RCC 7860 (cell line): ENCODE measurements at regions not wholly inside any gene's neighbourhood (a gene's known extent, or its start where the extent isn't known, plus 50 kb on each side); places are given as distances from the start of the nearest gene placed in this dataset.
"Not testable (repeated sequence)": the region's sequence is repeated elsewhere in the genome, so short reads cannot be mapped to it uniquely, and the experiment has no call there.

Experiments used
- DNase-seq: peaks from one replicate; pipeline ENCODE4 v3.0.0-alpha.2; 2015; ENCODE audit warnings: low spot score
- FAIRE-seq: peaks from 2 replicates; lab custom pipeline; 2012; peaks lifted over from hg19 to GRCh38; lab: Jason Lieb, UNC

- DNase-seq: no peak
- FAIRE-seq: no peak
Observed at GRCh38 chr21:28723646-28724045, 269.0 kb downstream of the LTN1 start.

DNA sequence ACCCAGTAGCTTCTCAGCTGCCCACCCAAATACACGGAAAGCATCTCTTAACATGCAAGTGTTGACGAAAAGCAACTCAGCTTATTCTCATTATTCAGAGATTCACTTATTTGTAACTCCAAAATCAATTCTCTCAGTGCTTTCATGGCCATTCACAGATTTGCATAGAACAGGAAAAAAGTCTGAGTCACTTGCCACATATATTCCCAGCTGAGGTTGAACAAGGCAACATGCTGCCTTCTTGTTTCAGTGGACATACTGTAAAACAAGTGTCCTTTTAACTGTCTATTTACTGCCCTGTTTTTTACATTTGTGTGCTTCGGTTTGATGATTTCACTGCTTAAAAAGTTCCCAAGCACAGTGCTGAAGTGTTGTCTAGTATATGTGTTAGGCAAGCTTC lies 273.0 kb downstream of the LTN1 start:
- DNase-seq: no peak
- FAIRE-seq: no peak

- FAIRE-seq (no peak), DNase-seq (no peak)
Observed at GRCh38 chr21:28714777-28715464, 277.8 kb downstream of the LTN1 start.

DNA sequence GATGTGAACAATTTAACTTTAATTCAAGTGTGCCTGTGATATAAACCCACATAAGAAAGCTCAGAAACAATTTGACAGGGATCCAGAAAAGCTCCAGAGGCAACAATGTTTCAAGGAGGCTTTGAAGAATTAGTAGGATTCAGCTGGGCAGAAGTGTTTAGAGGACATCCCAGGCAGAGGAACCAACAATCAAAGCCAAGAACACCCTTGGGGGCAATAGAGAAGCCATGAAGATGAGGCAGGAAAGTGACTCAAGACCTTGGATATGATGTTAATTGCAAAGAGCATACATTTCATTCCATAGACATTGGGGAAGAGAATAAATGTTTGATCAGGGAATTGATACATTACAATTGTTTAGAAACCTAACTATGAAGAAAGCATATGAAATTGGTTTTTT lies 280.3 kb downstream of the LTN1 start:
- DNase-seq (no peak), FAIRE-seq (no peak)

DNA sequence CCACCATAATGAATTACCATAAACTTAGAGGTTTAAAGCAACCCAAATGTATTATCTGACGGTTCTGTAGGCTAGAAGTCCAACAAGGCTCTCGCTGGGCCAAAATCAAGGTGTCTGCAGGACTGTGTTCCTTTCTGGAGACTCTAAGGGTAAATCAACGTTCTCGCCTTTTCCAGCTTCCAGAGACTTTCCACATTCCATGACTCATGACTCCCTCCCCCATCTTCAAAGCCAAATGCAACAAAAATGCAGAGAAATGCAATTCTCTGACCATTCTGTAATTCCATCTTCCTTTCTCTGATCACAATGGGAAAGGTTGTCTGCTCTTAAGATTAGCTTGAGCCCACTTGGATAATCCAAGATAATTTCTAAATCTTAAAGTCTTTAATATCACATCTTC lies 287.1 kb downstream of the LTN1 start:
- DNase-seq: no peak
- FAIRE-seq: no peak

- no peak for DNase-seq
- FAIRE-seq: no peak
Observed at GRCh38 chr21:28704746-28705145, 287.9 kb downstream of the LTN1 start.

- no peak for DNase-seq
- FAIRE-seq: no peak
Observed at GRCh38 chr21:28703861-28704260, 288.8 kb downstream of the LTN1 start.

DNA sequence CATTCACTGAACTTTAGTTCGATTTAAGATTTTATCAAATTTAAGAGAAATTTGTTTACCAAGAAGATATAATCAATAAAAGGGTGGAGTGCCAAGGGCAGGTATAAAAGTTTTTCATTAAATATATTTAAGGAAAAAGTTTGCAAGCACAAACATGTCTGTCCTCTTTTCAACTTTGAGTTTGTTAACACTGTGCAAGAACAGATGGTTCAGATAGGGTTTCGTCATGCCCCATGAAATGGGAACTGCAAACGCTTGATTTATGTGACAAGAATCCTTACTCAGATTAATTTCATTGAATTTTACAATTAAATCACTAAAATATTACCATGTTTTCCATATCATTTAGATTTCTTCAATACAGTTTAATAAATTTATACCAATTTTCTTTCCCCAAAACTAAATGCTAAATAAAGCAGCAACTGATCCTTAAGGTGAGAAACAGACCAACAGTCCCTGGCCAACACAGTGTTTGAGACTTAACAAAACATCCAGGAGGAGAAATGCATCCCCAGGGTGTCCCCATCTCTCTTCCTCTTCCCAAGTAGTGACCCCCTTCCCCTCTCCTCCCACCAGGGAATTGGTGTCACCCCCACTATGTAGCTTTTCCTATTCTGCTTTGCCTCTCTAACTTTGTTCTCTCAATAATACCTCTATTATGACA lies 292.9 kb downstream of the LTN1 start:
- DNase-seq: no peak
- no peak for FAIRE-seq

GRCh38 chr21:28699186-28699585 lies 293.5 kb downstream of the LTN1 start:
- DNase-seq (no peak), FAIRE-seq (no peak)

DNA sequence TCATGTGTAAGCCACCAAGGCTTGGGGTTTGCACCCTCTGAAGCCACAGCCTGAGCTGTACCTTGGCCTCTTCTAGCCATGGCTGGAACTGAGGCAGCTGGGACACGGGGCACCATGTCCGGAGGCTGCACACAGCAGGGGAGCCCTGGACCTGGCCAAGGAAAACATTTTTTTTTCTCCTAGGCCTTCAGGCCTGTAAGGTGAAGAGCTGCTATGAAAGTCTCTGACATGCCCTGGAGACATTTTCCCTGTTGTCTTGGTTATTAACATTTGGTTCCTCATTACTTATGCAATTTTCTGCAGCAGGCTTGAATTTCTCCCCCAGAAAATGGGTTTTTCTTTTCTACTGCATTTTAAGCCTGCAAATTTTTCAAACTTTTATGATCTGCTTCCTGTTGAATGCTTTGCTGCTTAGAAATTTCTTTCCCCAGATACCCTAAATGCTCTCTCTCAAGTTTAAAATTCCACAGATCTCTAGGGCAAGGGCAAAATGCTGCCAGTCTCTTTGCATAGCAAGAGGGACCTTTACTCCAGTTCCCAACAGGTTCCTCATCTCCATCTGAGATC lies 295.8 kb downstream of the LTN1 start:
- DNase-seq: no peak
- FAIRE-seq: no peak

DNA sequence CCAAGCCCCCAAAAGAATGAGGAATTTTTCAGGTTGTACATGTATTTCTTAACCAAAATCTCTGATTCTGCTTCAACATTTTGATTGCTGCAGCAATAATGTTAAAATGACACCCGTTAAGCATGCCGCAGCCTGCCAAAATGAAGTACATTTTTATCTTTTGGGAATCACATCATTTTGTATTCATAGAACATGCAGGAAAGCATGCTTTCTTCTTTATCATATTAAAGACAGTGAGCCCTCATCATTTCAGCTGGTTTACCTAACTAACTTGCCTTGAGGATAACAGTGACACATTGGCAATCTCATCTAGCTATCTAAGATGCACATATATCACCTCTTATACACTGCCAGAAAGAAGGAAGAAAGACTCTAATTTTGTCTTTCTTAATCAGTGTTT lies 299.2 kb downstream of the LTN1 start:
- DNase-seq (no peak), FAIRE-seq (no peak)

GRCh38 chr21:28690196-28690595 lies 302.5 kb downstream of the LTN1 start:
- DNase-seq (no peak), FAIRE-seq (no peak)

GRCh38 chr21:28688381-28688780 lies 304.3 kb downstream of the LTN1 start:
- FAIRE-seq: no peak
- no peak for DNase-seq

GRCh38 chr21:28687586-28687985 lies 305.1 kb downstream of the LTN1 start:
- FAIRE-seq (no peak), DNase-seq (no peak)

GRCh38 chr21:28683982-28684752 lies 308.5 kb downstream of the LTN1 start:
- DNase-seq (no peak), FAIRE-seq (no peak)

- not testable (repeated sequence) for DNase-seq, FAIRE-seq
Observed at GRCh38 chr21:28682884-28683283, 309.8 kb downstream of the LTN1 start.

DNA sequence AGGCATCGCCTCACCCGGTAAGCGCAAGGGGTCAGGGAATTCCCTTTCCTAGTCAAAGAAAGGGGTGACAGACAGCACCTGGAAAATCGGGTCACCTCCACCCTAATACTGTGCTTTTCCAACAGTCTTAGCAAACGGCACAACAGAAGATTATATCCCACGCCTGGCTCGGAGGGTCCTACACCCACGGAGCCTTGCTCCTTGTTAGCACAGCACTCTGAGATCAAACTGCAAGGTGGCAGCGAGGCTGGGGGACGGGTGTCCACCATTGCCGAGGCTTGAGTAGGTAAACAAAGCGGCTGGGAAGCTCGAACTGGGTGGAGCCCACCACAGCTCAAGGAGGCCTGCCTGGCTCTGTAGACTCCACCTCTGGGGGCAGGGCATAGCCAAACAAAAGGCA lies 315.6 kb downstream of the LTN1 start:
- not testable (repeated sequence) for FAIRE-seq, DNase-seq

DNA sequence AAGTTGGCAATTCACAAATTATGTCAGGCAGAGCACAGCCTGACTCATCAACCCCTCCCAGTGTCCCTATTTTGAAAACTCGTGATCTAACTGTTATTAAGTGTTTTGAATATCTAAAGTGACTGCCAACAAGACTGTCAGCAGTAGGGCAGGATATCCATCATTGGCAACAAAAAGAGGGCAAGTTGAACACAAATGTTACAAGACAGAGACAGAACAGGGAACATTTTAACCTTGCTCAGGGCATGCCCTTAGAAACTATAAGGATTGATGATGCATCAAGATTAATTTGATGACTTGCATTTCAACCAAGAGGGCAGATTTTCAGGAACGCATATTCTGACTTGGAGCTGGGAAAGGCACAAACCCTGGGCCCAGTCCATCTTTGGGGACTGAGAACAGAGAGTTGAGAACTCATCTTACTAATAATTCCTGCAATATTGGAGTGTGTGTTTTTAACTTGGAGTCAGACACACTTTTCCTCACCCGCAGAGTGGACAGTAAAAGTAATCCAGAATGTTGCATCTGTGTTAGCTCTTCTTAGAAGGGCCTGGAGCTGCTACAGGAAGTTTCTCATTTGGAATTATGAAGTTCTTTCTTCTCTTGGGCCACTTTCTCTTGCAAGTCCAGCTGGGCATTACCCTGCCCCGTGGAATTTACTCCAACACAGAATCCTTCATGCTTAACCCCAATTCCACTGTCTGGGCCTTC lies 317.2 kb downstream of the LTN1 start:
- FAIRE-seq: no peak
- DNase-seq: no peak

GRCh38 chr21:28674763-28675162 lies 317.9 kb downstream of the LTN1 start:
- DNase-seq (no peak), FAIRE-seq (no peak)

DNA sequence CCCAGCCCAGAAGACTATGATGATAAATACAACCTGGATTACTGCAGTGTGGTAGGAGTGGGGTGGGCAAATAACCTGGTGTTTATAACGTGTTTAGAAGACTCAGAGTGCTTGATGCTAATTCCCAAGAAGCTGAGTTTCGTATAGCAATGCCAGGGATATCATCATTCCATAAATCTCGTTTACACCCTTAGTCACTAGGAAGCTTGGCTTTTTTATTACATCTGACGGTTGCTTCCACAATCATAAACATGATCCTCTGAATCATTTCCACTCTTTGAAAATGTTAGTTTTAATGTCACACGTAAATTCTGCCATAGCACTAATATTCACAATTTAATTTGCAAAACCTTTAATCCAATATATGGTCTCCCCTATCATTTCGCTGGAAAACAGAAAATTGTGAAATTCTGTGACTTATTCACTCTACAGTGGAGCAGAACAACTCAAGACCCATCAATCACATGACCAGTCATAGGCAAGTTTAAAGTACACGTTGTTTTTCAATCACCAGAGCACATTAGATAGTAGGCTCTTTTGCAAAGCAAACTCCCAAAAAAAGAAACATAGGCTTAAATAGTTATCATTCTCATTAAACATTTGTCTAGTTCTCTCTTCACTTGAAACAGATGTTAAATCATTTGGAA lies 321.0 kb downstream of the LTN1 start:
- FAIRE-seq (no peak), DNase-seq (no peak)
